ENCODE measurements at regions not wholly inside any gene's neighbourhood (a gene's known extent, or its start where the extent isn't known, plus 50 kb on each side); places are given as distances from the start of the nearest gene placed in this dataset.

DNA sequence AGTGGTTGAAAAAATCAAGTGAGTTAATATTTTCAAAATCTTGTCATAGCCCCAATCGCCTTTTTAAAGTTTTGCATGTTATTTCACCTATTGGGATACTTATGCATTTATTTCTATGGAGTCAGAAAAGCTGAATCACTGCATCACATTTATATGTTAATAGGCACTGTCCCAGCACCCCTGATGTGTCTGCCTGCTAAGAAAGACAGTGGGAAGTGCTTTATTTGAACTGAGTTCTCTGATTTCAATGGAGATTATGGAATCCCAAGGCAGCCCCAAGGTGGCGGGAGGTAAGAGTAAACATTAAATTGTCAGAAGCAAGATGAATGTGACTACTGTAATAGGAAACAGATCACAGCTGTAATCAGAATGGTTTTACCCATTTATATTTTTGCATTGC, 2225.7 kb downstream of the NCAM2 start:
- no peaks in the 10 kb centered on the region for H3K27me3 ChIP-seq (ENCODE audit: control insufficient read depth, insufficient read depth, low read length)
- in situ Hi-C loops (cut with MboI; ENCODE audit: low sequenced_read_pairs) = no loop called here
- CTCF ChIA-PET = interaction anchor here (0.6 kb wide), 1 partner anchor 90 kb away, joined by 3 read pairs; no protein-coding TSS in a partner anchor
- H2AK9ac ChIP-seq (replicated peaks; ENCODE audit: low read depth, low read length, poor library complexity) = no peak overlapping the region
- intact Hi-C loops (cut with micrococcal nuclease) = no loop called here
- H2BK15ac ChIP-seq (ENCODE audit: low read depth, low read length) = no peak overlapping the region
- no peaks in the 10 kb centered on the region for H3K4me1 ChIP-seq (ENCODE audit: control insufficient read depth, insufficient read depth, low read length)
- H3K36me3 ChIP-seq (ENCODE audit: control insufficient read depth, insufficient read depth, low read length) = no peaks in the 10 kb centered on the region
- DNase-seq = no peak
- H3K9me3 ChIP-seq (ENCODE audit: control insufficient read depth, insufficient read depth, low read length) = peaks cover 2% of the 10 kb centered on the region; the same call in 1 of the 2 replicates
- POLR2A ChIA-PET (ENCODE audit: unreplicated experiment) = no interaction called here
- dilution Hi-C loops (cut with HindIII; ENCODE audit: low sequenced_read_pairs, unreplicated experiment) = no loop called here
- no peaks in the 10 kb centered on the region for H3K79me1 ChIP-seq (ENCODE audit: low read depth in 1 of 2, low read length in 2 of 2)
- H3K4ac ChIP-seq (ENCODE audit: low read depth, low read length) = no peak overlapping the region
- H3K9ac ChIP-seq (ENCODE audit: low read depth, low read length) = no peak overlapping the region
- no peak overlapping the region for H3K18ac ChIP-seq (ENCODE audit: low read depth, low read length)
- no peak overlapping the region for H2AFZ ChIP-seq (replicated peaks; ENCODE audit: low read length, poor library complexity)
- no peak overlapping the region for H3K4me2 ChIP-seq (ENCODE audit: low read depth, low read length)
- no peak overlapping the region for H3K14ac ChIP-seq (replicated peaks; ENCODE audit: low read depth, low read length)
- no peak for ATAC-seq (ENCODE audit: low read depth)
- no peak overlapping the region for H4K8ac ChIP-seq (ENCODE audit: low read depth in 2 of 2, low read length in 2 of 2)
- no peaks in the 10 kb centered on the region for H3K9me1 ChIP-seq (ENCODE audit: insufficient read depth, low read length)
- no peak overlapping the region for H4K5ac ChIP-seq (ENCODE audit: low read depth, low read length)
- no peak overlapping the region for H2BK20ac ChIP-seq (ENCODE audit: low read depth, low read length)
- H3K56ac ChIP-seq (ENCODE audit: extremely low read depth, insufficient read depth, low read length) = no peak overlapping the region
- no peak overlapping the region for H3K23ac ChIP-seq (ENCODE audit: low read depth, low read length)
- no peak overlapping the region for H3K4me3 ChIP-seq (ENCODE audit: insufficient read depth, low read depth, low read length)
- no peak overlapping the region for H2BK120ac ChIP-seq (ENCODE audit: low read depth, low read length)
- no TSS peak for BruUV-seq (replicated peaks)
- no peak overlapping the region for H4K91ac ChIP-seq (ENCODE audit: insufficient read depth, low read depth, low read length)
- no peak overlapping the region for H2BK5ac ChIP-seq (ENCODE audit: low read depth, low read length, poor library complexity, severe bottlenecking)
- H4K20me1 ChIP-seq (ENCODE audit: insufficient read depth, low read length) = no peaks in the 10 kb centered on the region
- H3K27ac ChIP-seq (ENCODE audit: insufficient read depth, low read length) = no peak overlapping the region
- no CpG with 5 or more reads among the region's 2 CpGs for WGBS, 2 experiments (ENCODE audit: extremely low coverage in 2 of 2, insufficient read length in 1 of 2)
- no peak overlapping the region for H2AK5ac ChIP-seq (ENCODE audit: low read depth, low read length)
- TF ChIP-seq RFX5 (IDR thresholded peaks at IDR 0.05; ENCODE audit: low read depth, low read length) = no peak

All from IMR-90 (cell line).